ENCODE measurements at regions not wholly inside any gene's neighbourhood (a gene's known extent, or its start where the extent isn't known, plus 50 kb on each side); places are given as distances from the start of the nearest gene placed in this dataset.

GRCh38 chr6:165861226-165861625 lies 198.2 kb upstream of the PDE10A start:
- Histone ChIP-seq H3K27ac (ENCODE audit: low read length) (no peak overlapping the region), H3K9ac (ENCODE audit: low read length in 2 of 2) (no peak overlapping the region), H3K36me3 (ENCODE audit: control insufficient read depth in 2 of 2, insufficient read depth in 2 of 2, low read length in 2 of 2) (no peaks in the 10 kb centered on the region), H3K4me1 (ENCODE audit: control insufficient read depth, insufficient read depth, low read length) (peaks cover 6% of the 10 kb centered on the region), H3K27me3 (ENCODE audit: control insufficient read depth in 1 of 2, insufficient read depth in 2 of 2, low read length in 2 of 2) (peaks cover 0 to 2% of the 10 kb centered on the region in 2 donors), H3K9me3 (ENCODE audit: control insufficient read depth in 2 of 2, low read length in 2 of 2) (no peaks in the 10 kb centered on the region), H3K4me3 (ENCODE audit: low read length in 2 of 2) (no peak overlapping the region)

DNA sequence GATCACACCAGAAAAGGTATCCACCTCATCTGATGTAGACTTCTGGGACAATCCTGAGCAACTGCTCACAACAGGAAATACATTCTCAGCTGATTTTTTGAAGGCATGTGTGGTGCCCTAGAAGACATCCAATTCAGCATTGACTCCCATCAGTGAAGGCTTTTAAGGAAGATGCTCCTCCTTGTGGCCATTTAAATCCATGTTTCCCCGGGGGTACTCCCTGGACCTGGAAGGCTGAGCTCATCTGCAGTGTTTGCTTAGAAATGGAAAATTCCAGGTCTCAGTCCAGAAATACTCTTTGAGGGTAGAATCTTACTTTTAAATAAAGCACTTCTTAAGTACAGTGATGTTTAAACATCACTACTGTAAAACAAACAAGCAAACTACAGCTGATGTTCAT lies 195.5 kb upstream of the PDE10A start:
- Histone ChIP-seq H3K4me3 (ENCODE audit: low read length in 2 of 2) (no peak overlapping the region), H3K27me3 (ENCODE audit: control insufficient read depth in 1 of 2, insufficient read depth in 2 of 2, low read length in 2 of 2) (peaks cover 14 to 19% of the 10 kb centered on the region in 2 donors), H3K27ac (ENCODE audit: low read length) (no peak overlapping the region), H3K36me3 (ENCODE audit: control insufficient read depth in 2 of 2, insufficient read depth in 2 of 2, low read length in 2 of 2) (no peaks in the 10 kb centered on the region), H3K9me3 (ENCODE audit: control insufficient read depth in 2 of 2, low read length in 2 of 2) (no peaks in the 10 kb centered on the region), H3K4me1 (ENCODE audit: control insufficient read depth, insufficient read depth, low read length) (peaks cover 20% of the 10 kb centered on the region), H3K9ac (ENCODE audit: low read length in 2 of 2) (no peak overlapping the region)

GRCh38 chr6:165855856-165856255 lies 192.8 kb upstream of the PDE10A start:
- H3K27ac ChIP-seq (ENCODE audit: low read length): no peak overlapping the region
- H3K27me3 ChIP-seq (ENCODE audit: control insufficient read depth in 1 of 2, insufficient read depth in 2 of 2, low read length in 2 of 2): peaks cover 16 to 22% of the 10 kb centered on the region in 2 donors
- H3K36me3 ChIP-seq (ENCODE audit: control insufficient read depth in 2 of 2, insufficient read depth in 2 of 2, low read length in 2 of 2): no peaks in the 10 kb centered on the region
- peaks cover 20% of the 10 kb centered on the region for H3K4me1 ChIP-seq (ENCODE audit: control insufficient read depth, insufficient read depth, low read length)
- no peaks in the 10 kb centered on the region for H3K9me3 ChIP-seq (ENCODE audit: control insufficient read depth in 2 of 2, low read length in 2 of 2)
- H3K4me3 ChIP-seq (ENCODE audit: low read length in 2 of 2): no peak overlapping the region
- H3K9ac ChIP-seq (ENCODE audit: low read length in 2 of 2): no peak overlapping the region

GRCh38 chr6:165854863-165855593 lies 192.0 kb upstream of the PDE10A start:
- no peak overlapping the region for H3K27ac ChIP-seq (ENCODE audit: low read length)
- peaks cover 22% of the 10 kb centered on the region for H3K4me1 ChIP-seq (ENCODE audit: control insufficient read depth, insufficient read depth, low read length)
- H3K27me3 ChIP-seq (ENCODE audit: control insufficient read depth in 1 of 2, insufficient read depth in 2 of 2, low read length in 2 of 2): peaks cover 15 to 24% of the 10 kb centered on the region in 2 donors
- H3K9me3 ChIP-seq (ENCODE audit: control insufficient read depth in 2 of 2, low read length in 2 of 2): no peaks in the 10 kb centered on the region
- H3K36me3 ChIP-seq (ENCODE audit: control insufficient read depth in 2 of 2, insufficient read depth in 2 of 2, low read length in 2 of 2): no peaks in the 10 kb centered on the region
- peak overlapping the region in 1 of 2 donors; percentile 40 for H3K4me3 ChIP-seq (ENCODE audit: low read length in 2 of 2)
- no peak overlapping the region for H3K9ac ChIP-seq (ENCODE audit: low read length in 2 of 2)

DNA sequence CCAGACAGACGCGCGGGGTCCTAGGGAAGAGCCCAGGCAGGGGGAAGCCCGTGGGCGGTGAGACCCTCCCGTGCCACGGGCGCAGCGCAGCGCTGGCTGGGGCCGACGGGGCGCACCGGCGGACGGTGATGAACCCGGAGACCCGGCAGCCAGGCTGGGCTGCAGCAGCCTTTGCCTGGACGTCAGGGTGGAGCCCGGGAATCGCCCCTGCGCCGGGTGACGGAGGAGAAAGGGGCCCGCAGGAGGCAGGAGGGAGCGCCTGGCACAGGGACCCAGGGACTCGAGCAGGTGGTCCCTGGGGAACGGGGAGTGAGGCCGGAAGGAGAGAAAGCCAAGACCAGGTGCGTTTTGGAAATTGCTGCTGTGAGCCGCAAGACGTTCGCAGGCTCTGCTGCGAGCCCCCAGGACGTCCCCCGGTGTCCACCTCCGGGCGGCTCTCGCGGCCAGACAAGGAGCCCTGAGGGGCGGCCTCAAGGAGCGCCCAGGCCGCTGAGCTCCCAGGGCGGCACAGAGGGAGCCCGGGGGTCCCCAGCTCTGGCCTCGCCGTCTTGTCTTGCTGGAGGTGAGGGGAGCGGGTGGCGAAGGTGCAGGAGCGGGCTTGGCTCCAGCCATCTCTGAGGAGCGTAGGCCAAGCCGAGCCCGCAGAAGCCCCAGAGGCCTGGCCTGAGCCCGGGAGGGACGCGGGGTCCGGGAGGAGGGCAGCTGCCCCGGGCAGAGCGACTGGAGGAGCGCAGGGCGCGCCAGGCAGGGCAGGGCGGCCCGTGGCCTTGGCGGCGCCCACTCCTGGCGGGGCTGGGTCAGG lies 191.2 kb upstream of the PDE10A start:
- no peaks in the 10 kb centered on the region for H3K36me3 ChIP-seq (ENCODE audit: control insufficient read depth in 2 of 2, insufficient read depth in 2 of 2, low read length in 2 of 2)
- H3K27ac ChIP-seq (ENCODE audit: low read length): no peak overlapping the region
- no peaks in the 10 kb centered on the region for H3K9me3 ChIP-seq (ENCODE audit: control insufficient read depth in 2 of 2, low read length in 2 of 2)
- H3K4me3 ChIP-seq (ENCODE audit: low read length in 2 of 2): peak overlapping the region in 1 of 2 donors; percentile 40
- peaks cover 17 to 26% of the 10 kb centered on the region in 2 donors for H3K27me3 ChIP-seq (ENCODE audit: control insufficient read depth in 1 of 2, insufficient read depth in 2 of 2, low read length in 2 of 2)
- peaks cover 28% of the 10 kb centered on the region for H3K4me1 ChIP-seq (ENCODE audit: control insufficient read depth, insufficient read depth, low read length)
- no peak overlapping the region for H3K9ac ChIP-seq (ENCODE audit: low read length in 2 of 2)

DNA sequence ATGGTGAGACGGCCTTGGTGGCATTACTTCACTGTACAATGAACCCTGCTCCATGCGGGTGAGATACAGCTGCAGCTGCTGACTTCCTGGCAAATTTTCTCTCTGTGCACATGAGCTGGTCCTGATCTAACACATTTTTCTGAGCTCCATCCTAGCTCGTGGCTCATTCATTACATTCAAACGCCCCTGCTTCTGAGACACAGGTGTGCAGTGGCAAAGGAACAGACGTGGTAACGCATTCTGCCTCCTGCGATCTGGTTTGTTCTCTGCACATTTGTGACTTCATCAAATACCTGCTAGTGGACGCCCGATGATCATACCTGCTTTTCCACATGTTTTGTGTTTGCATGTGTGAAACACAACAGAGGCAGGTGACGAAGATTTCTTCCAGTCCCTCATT lies 189.6 kb upstream of the PDE10A start:
- no peak overlapping the region for H3K27ac ChIP-seq (ENCODE audit: low read length)
- no peaks in the 10 kb centered on the region for H3K9me3 ChIP-seq (ENCODE audit: control insufficient read depth in 2 of 2, low read length in 2 of 2)
- peaks cover 17 to 29% of the 10 kb centered on the region in 2 donors for H3K27me3 ChIP-seq (ENCODE audit: control insufficient read depth in 1 of 2, insufficient read depth in 2 of 2, low read length in 2 of 2)
- no peak overlapping the region for H3K4me3 ChIP-seq (ENCODE audit: low read length in 2 of 2)
- H3K9ac ChIP-seq (ENCODE audit: low read length in 2 of 2): no peak overlapping the region
- no peaks in the 10 kb centered on the region for H3K36me3 ChIP-seq (ENCODE audit: control insufficient read depth in 2 of 2, insufficient read depth in 2 of 2, low read length in 2 of 2)
- peaks cover 28% of the 10 kb centered on the region for H3K4me1 ChIP-seq (ENCODE audit: control insufficient read depth, insufficient read depth, low read length)

DNA sequence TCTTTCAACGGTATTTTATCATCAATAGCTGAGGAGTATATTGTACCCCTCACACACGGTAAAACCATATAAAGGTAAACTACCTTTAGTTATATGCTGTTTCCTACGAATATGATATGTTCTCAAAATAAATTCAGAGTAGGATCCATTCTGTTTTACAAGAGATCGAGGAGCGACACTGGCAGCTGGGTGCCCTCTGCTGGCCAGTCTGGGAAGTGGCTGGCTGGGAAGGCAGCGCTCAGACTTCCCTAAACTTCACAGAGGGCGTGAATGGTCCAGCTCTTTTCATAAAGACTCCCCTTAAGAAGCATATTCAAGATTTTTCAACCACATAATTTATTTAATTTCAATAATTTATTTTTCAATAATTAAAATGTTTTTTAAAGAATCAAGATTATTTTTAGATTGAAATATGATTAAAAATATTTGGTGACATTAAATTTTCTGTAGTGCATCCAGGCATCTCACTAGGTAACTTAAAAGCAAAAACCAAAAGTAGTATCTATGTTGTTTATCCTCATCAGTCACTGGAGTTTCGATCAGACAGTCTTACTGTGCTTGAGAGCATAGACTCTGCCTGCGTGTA lies 187.5 kb upstream of the PDE10A start:
- peak overlapping the region in 1 of 2 donors; percentile 1 for H3K4me3 ChIP-seq (ENCODE audit: low read length in 2 of 2)
- H3K9me3 ChIP-seq (ENCODE audit: control insufficient read depth in 2 of 2, low read length in 2 of 2): no peaks in the 10 kb centered on the region
- H3K27ac ChIP-seq (ENCODE audit: low read length): no peak overlapping the region
- peaks cover 22% of the 10 kb centered on the region for H3K4me1 ChIP-seq (ENCODE audit: control insufficient read depth, insufficient read depth, low read length)
- peaks cover 22 to 29% of the 10 kb centered on the region in 2 donors for H3K27me3 ChIP-seq (ENCODE audit: control insufficient read depth in 1 of 2, insufficient read depth in 2 of 2, low read length in 2 of 2)
- no peaks in the 10 kb centered on the region for H3K36me3 ChIP-seq (ENCODE audit: control insufficient read depth in 2 of 2, insufficient read depth in 2 of 2, low read length in 2 of 2)
- H3K9ac ChIP-seq (ENCODE audit: low read length in 2 of 2): no peak overlapping the region

DNA sequence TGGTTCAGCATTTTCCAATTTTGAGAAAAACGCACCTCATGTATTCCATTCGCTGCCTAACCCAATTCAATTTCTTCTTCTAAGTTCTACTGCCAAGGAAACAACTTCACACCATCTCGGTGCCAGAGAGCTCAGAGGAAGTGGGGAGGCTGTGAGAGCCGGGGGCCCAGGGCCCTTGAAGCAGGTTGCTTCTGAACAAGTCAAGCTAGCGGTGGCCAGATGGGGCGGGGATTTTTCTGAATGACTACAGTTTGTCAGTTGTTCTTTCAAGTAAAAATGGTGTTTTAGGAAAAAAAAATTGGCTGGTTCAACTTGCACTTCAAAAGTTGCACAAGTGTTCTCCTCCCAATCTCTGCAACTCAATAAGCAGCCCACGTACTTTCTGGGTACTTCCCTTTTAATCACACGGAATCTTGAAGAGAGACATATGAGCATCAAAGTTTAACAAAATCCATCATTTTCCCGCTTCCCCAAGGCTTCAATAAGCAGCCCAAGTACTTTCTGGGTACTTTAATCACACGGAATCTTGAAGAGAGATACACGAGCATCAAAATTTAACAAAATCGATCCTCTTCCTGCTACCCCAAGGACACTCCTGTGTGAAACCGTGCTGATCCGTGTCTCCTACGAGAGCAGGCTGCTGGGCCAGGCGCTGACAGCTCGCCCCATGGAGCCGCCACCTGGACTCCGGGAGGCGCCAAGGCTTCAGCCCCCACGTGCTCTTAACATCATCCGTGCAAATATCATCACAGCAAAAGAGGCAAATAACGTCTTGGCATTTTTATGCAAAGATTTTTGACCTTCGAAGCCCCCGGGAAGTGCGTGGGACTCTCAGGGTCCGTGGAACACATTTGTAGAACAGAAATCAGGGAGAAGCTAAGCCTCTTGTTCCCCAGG lies 186.7 kb upstream of the PDE10A start:
- no peaks in the 10 kb centered on the region for H3K9me3 ChIP-seq (ENCODE audit: control insufficient read depth in 2 of 2, low read length in 2 of 2)
- H3K9ac ChIP-seq (ENCODE audit: low read length in 2 of 2): no peak overlapping the region
- H3K27ac ChIP-seq (ENCODE audit: low read length): no peak overlapping the region
- no peaks in the 10 kb centered on the region for H3K36me3 ChIP-seq (ENCODE audit: control insufficient read depth in 2 of 2, insufficient read depth in 2 of 2, low read length in 2 of 2)
- H3K4me1 ChIP-seq (ENCODE audit: control insufficient read depth, insufficient read depth, low read length): peaks cover 20% of the 10 kb centered on the region
- peaks cover 20 to 22% of the 10 kb centered on the region in 2 donors for H3K27me3 ChIP-seq (ENCODE audit: control insufficient read depth in 1 of 2, insufficient read depth in 2 of 2, low read length in 2 of 2)
- peak overlapping the region in 1 of 2 donors; percentile 1 for H3K4me3 ChIP-seq (ENCODE audit: low read length in 2 of 2)

GRCh38 chr6:165848086-165848426 lies 185.0 kb upstream of the PDE10A start:
- Histone ChIP-seq H3K4me3 (ENCODE audit: low read length in 2 of 2) (no peak overlapping the region), H3K27me3 (ENCODE audit: control insufficient read depth in 1 of 2, insufficient read depth in 2 of 2, low read length in 2 of 2) (peaks cover 7 to 10% of the 10 kb centered on the region in 2 donors), H3K27ac (ENCODE audit: low read length) (no peak overlapping the region), H3K4me1 (ENCODE audit: control insufficient read depth, insufficient read depth, low read length) (peaks cover 8% of the 10 kb centered on the region), H3K36me3 (ENCODE audit: control insufficient read depth in 2 of 2, insufficient read depth in 2 of 2, low read length in 2 of 2) (no peaks in the 10 kb centered on the region), H3K9me3 (ENCODE audit: control insufficient read depth in 2 of 2, low read length in 2 of 2) (no peaks in the 10 kb centered on the region), H3K9ac (ENCODE audit: low read length in 2 of 2) (no peak overlapping the region)

DNA sequence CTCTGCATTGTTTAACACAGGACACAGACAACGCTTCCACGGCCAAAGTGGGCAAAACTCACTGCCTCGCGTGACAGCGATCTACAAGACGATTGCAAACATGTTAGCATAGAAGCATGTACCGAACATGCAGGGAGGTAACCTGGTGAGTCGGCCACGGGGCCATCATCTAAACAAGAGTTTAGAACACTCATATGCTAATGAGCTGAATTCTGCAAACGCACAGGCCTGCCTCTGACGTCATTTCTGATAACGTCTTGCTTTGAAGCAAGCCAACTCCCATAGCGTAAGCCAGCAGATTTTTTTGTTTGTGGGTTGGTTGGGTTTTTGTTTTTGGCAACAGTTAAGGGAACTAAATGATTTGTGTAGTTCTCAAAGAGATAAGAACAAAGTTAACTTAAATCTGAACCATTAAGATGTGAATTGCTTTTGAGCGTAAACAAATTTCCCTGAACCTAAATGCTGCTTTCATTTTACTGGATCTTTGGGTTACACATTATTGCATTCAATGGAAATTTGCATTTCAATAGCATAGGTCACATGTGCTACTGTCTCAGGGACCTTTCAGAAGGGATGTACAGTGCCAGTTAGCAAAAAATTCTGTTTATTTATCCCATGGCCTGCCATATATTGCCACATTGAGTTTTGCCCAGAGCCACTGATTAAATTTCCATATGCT lies 184.5 kb upstream of the PDE10A start:
- H3K9ac ChIP-seq (ENCODE audit: low read length in 2 of 2): no peak overlapping the region
- no peaks in the 10 kb centered on the region for H3K9me3 ChIP-seq (ENCODE audit: control insufficient read depth in 2 of 2, low read length in 2 of 2)
- H3K27ac ChIP-seq (ENCODE audit: low read length): no peak overlapping the region
- peaks cover 7% of the 10 kb centered on the region in 2 donors for H3K27me3 ChIP-seq (ENCODE audit: control insufficient read depth in 1 of 2, insufficient read depth in 2 of 2, low read length in 2 of 2)
- no peak overlapping the region for H3K4me3 ChIP-seq (ENCODE audit: low read length in 2 of 2)
- peaks cover 8% of the 10 kb centered on the region for H3K4me1 ChIP-seq (ENCODE audit: control insufficient read depth, insufficient read depth, low read length)
- no peaks in the 10 kb centered on the region for H3K36me3 ChIP-seq (ENCODE audit: control insufficient read depth in 2 of 2, insufficient read depth in 2 of 2, low read length in 2 of 2)

Data from stomach smooth muscle (tissue), 2 donors.